Progenitor cell of endocrine pancreas (in vitro differentiated cells): ENCODE measurements at regions not wholly inside any gene's neighbourhood (a gene's known extent, or its start where the extent isn't known, plus 50 kb on each side); places are given as distances from the start of the nearest gene placed in this dataset.

Experiments used
- DNase-seq: peaks from one replicate; pipeline ENCODE4 v3.0.0; 2021; ENCODE audit warnings: low spot score; ENCODE audit not compliant: unreplicated experiment
- H3K27ac Mint-ChIP-seq: 2 replicates; pipeline ENCODE4 v1.8.0; 2021; ENCODE audit warnings: mild to moderate bottlenecking, moderate library complexity, mixed read lengths
- H3K27me3 Mint-ChIP-seq: 2 replicates; pipeline ENCODE4 v1.8.0; 2021; ENCODE audit warnings: mixed read lengths
- H3K36me3 Mint-ChIP-seq: 2 replicates; pipeline ENCODE4 v1.8.0; 2022; ENCODE audit warnings: mixed read lengths; ENCODE audit not compliant: insufficient read depth
- H3K4me1 Mint-ChIP-seq: 2 replicates; pipeline ENCODE4 v1.8.0; 2021; ENCODE audit warnings: low read depth, mixed read lengths
- H3K4me3 Mint-ChIP-seq: 2 replicates; pipeline ENCODE4 v1.8.0; 2021; ENCODE audit warnings: low read depth, mild to moderate bottlenecking, moderate library complexity, mixed read lengths
- H3K9me3 Mint-ChIP-seq: 2 replicates; pipeline ENCODE4 v1.8.0; 2021; ENCODE audit warnings: low read depth, mixed read lengths
- CTCF ChIP-seq: fragments of 200-600 bp; sonication (generic); IDR thresholded peaks from one replicate; pipeline ENCODE4 v1.5.0; 2021; ENCODE audit warnings: antibody characterized with exemption, mild to moderate bottlenecking; ENCODE audit not compliant: unreplicated experiment

DNA sequence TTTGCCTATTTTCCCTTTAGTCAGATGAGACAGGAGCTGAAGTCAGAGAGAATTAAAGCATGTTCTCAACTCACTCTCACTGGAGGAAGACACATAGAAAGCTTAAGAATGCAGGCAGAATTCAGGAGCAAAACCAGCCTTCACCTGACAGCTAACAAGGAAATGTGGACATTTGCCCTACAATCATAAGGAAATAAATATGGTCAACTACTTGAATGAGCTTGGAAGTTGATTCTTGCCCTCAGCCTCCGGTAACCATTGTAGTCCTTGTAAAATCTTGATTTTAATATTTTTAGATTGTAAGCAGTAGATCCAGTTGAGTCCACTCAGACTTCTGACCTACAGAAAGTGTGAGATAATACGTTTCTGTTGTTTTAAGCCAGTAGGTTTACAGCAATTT, 752.5 kb upstream of the ZWINT start:
- peaks cover 6% of the 10 kb centered on the region for H3K9me3 Mint-ChIP-seq
- no peaks in the 10 kb centered on the region for H3K4me1 Mint-ChIP-seq
- no peak for DNase-seq
- H3K36me3 Mint-ChIP-seq = no peaks in the 10 kb centered on the region
- no peak for TF ChIP-seq CTCF
- no peak overlapping the region for H3K4me3 Mint-ChIP-seq
- no peaks in the 10 kb centered on the region for H3K27me3 Mint-ChIP-seq
- no peak overlapping the region for H3K27ac Mint-ChIP-seq

GRCh38 chr10:57102236-57102635, 741.2 kb upstream of the ZWINT start:
- Mint-ChIP-seq H3K27ac (no peak overlapping the region), H3K9me3 (no peaks in the 10 kb centered on the region), H3K36me3 (no peaks in the 10 kb centered on the region), H3K4me1 (peaks cover 3% of the 10 kb centered on the region), H3K27me3 (no peaks in the 10 kb centered on the region), H3K4me3 (no peak overlapping the region)
- DNase-seq = no peak
- no peak for TF ChIP-seq CTCF

DNA sequence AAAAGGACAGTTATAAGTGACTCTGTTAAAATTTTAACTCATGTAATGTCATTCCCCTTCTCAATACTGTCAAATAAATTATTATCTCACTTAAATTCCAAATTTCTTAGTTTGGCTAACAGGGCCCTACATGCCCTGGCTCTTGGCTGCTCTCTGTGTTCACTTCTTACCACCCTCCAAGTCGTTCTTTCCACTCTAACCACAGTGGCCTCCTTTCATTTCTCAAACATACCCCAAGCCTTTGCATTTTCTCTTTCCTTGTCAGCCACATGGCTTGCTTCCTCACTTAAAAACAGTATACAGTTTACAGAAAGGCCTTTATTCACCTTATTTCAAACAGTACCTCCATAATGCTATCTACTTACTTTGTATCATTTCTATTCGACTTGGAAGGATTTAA, 737.1 kb upstream of the ZWINT start:
- H3K4me3 Mint-ChIP-seq = no peak overlapping the region
- H3K4me1 Mint-ChIP-seq = peaks cover 3% of the 10 kb centered on the region
- H3K27ac Mint-ChIP-seq = no peak overlapping the region
- TF ChIP-seq CTCF = no peak
- no peaks in the 10 kb centered on the region for H3K36me3 Mint-ChIP-seq
- no peaks in the 10 kb centered on the region for H3K27me3 Mint-ChIP-seq
- H3K9me3 Mint-ChIP-seq = no peaks in the 10 kb centered on the region
- no peak for DNase-seq

- Mint-ChIP-seq H3K27me3 (no peaks in the 10 kb centered on the region), H3K36me3 (no peaks in the 10 kb centered on the region), H3K4me3 (no peak overlapping the region), H3K9me3 (no peaks in the 10 kb centered on the region), H3K27ac (no peak overlapping the region), H3K4me1 (no peaks in the 10 kb centered on the region)
- no peak for DNase-seq
- TF ChIP-seq CTCF = no peak
Observed at GRCh38 chr10:57096044-57096443, 735.0 kb upstream of the ZWINT start.

DNA sequence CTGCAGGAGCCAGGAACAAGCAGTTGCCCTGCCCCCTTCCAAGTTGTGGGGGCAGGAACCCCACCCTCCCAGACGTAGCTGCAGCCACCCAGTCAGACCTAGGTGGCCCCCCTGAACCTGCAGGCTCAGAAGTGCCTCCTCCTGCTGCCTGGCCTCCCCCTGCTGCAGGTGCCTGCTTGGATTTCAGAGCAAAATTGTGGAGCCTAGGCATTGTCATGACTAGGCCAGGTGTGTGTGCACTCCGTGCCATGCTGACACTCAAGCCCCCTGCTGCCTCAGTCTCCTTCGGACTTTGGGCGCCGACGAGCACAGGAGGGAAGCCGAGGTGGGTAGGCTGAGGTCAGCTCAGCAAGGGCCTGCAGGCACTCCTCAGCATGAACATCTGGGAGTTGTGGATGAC, 733.9 kb upstream of the ZWINT start:
- H3K9me3 Mint-ChIP-seq = no peaks in the 10 kb centered on the region
- DNase-seq = no peak

More for the DNA sequence above, 733.9 kb upstream of the ZWINT start:
- no peaks in the 10 kb centered on the region for H3K27me3 Mint-ChIP-seq
- H3K27ac Mint-ChIP-seq = no peak overlapping the region
- H3K4me1 Mint-ChIP-seq = no peaks in the 10 kb centered on the region
- H3K4me3 Mint-ChIP-seq = no peak overlapping the region
- TF ChIP-seq CTCF = no peak
- no peaks in the 10 kb centered on the region for H3K36me3 Mint-ChIP-seq
